ENCODE measurements at regions not wholly inside any gene's neighbourhood (a gene's known extent, or its start where the extent isn't known, plus 50 kb on each side); places are given as distances from the start of the nearest gene placed in this dataset.

DNA sequence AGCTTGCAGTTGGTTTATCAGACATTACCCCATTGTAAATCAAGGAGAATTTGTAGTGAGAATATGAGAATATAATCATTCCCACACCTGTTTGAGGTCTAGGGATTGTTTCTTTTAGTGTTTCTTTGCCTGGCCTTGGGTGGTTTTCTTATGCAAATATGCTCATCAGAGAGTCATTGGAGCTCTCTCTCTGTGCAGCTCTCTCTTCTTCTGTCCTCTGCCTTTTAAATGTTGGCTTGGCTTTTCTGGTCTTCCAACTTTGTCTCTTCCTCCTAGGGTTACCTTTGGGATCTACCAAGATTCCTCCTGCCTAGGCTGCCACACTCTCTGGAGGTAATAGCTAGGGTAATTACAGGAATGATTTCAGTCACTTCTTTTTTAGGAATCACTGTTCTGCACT, 102.3 kb upstream of the ARSJ start:
- intact Hi-C loops (cut with micrococcal nuclease): no loop called here
- ChIA-PET CTCF (no interaction called here), POLR2A (no interaction called here)
- no peak overlapping the region for H3K4me3 ChIP-seq (ENCODE audit: control extremely low read depth in 1 of 5, extremely low read depth in 1 of 5, insufficient read depth in 1 of 5, low read depth in 2 of 5, low read length in 4 of 5)
- no peaks in the 10 kb centered on the region for H3K9me3 Mint-ChIP-seq (ENCODE audit: insufficient read depth)
- H3K27me3 ChIP-seq (replicated peaks in 1 of 4; ENCODE audit: control extremely low read depth in 1 of 4, control insufficient read depth in 3 of 4, insufficient read depth in 4 of 4, low read length in 3 of 4): peaks cover 0 to 7% (median 0%) of the 10 kb centered on the region in 4 experiments
- no peaks in the 10 kb centered on the region for H3K9me3 ChIP-seq (ENCODE audit: control extremely low read depth in 1 of 3, control insufficient read depth in 2 of 3, insufficient read depth in 1 of 3, low read length in 2 of 3)
- H3K79me2 ChIP-seq (ENCODE audit: control insufficient read depth, insufficient read depth, low read length): no peaks in the 10 kb centered on the region
- no peak overlapping the region for H3K4me2 ChIP-seq (replicated peaks; ENCODE audit: low read depth, low read length, poor library complexity, severe bottlenecking)
- peaks cover 20% of the 10 kb centered on the region for H3K27me3 Mint-ChIP-seq
- no peak for ATAC-seq (ENCODE audit: low read depth)
- H3K4me3 Mint-ChIP-seq: no peak overlapping the region
- no peak overlapping the region for H3K27ac Mint-ChIP-seq
- no peak for DNase-seq
- H3K9ac ChIP-seq (ENCODE audit: low read length): no peak overlapping the region
- H2AFZ ChIP-seq (ENCODE audit: insufficient read depth, low read depth, low read length, poor library complexity, severe bottlenecking): no peak overlapping the region
- no peaks in the 10 kb centered on the region for H3K36me3 ChIP-seq (replicated peaks in 1 of 2; ENCODE audit: control extremely low read depth in 1 of 2, control insufficient read depth in 1 of 2, extremely low read depth in 1 of 2, insufficient read depth in 2 of 2, low read length in 1 of 2)
- no peaks in the 10 kb centered on the region for H3K4me1 Mint-ChIP-seq
- no peaks in the 10 kb centered on the region for H4K20me1 ChIP-seq (ENCODE audit: control insufficient read depth, insufficient read depth, low read length, poor library complexity, severe bottlenecking)
- no peak overlapping the region for H3K27ac ChIP-seq (ENCODE audit: low read length in 2 of 2)
- H3K4me1 ChIP-seq (ENCODE audit: control insufficient read depth in 2 of 2, insufficient read depth in 2 of 2, low read length in 2 of 2): no peaks in the 10 kb centered on the region
- no peak for TF ChIP-seq EZH2 (IDR thresholded peaks at IDR 0.05; ENCODE audit: borderline replicate concordance, insufficient read depth, low read depth, low read length, poor library complexity, severe bottlenecking)
- TF ChIP-seq, protein P1, sequence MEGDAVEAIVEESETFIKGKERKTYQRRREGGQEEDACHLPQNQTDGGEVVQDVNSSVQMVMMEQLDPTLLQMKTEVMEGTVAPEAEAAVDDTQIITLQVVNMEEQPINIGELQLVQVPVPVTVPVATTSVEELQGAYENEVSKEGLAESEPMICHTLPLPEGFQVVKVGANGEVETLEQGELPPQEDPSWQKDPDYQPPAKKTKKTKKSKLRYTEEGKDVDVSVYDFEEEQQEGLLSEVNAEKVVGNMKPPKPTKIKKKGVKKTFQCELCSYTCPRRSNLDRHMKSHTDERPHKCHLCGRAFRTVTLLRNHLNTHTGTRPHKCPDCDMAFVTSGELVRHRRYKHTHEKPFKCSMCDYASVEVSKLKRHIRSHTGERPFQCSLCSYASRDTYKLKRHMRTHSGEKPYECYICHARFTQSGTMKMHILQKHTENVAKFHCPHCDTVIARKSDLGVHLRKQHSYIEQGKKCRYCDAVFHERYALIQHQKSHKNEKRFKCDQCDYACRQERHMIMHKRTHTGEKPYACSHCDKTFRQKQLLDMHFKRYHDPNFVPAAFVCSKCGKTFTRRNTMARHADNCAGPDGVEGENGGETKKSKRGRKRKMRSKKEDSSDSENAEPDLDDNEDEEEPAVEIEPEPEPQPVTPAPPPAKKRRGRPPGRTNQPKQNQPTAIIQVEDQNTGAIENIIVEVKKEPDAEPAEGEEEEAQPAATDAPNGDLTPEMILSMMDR (IDR thresholded peaks at IDR 0.05): no peak

DNA sequence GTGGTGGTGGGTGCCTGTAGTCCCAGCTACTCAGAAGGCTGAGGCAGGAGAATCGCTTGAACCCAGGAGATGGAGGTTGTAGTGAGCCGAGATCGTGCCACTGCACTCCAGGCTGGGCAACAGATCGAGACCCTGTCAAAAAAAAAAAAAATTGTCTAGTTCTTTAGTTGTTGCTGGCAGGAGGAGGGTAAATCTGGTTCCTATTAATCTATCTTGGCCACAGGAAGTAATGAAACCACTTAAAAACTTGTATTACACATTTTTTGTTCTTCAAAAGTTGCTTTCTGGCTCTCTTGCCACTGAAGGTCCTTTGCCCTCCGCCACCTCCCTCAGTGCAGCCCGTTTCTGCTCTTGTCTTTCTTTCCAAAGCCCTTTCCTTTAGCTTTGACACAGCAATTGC, 102.9 kb upstream of the ARSJ start:
- H3K27ac ChIP-seq (ENCODE audit: low read length in 2 of 2): no peak overlapping the region
- POLR2A ChIA-PET: no interaction called here
- Mint-ChIP-seq H3K9me3 (ENCODE audit: insufficient read depth) (no peaks in the 10 kb centered on the region), H3K27ac (no peak overlapping the region), H3K4me1 (no peaks in the 10 kb centered on the region), H3K27me3 (peaks cover 20% of the 10 kb centered on the region), H3K4me3 (no peak overlapping the region)
- H4K20me1 ChIP-seq (ENCODE audit: control insufficient read depth, insufficient read depth, low read length, poor library complexity, severe bottlenecking): no peaks in the 10 kb centered on the region
- CTCF ChIA-PET: no interaction called here
- intact Hi-C loops (cut with micrococcal nuclease): no loop called here
- ATAC-seq (ENCODE audit: low read depth): no peak
- WGBS (ENCODE audit: insufficient coverage): 92% methylated on average over 2 of the region's 6 CpGs
- H3K79me2 ChIP-seq (ENCODE audit: control insufficient read depth, insufficient read depth, low read length): no peaks in the 10 kb centered on the region
- no peak overlapping the region for H3K4me3 ChIP-seq (ENCODE audit: control extremely low read depth in 1 of 5, extremely low read depth in 1 of 5, insufficient read depth in 1 of 5, low read depth in 2 of 5, low read length in 4 of 5)
- peaks cover 0 to 7% (median 0%) of the 10 kb centered on the region in 4 experiments for H3K27me3 ChIP-seq (replicated peaks in 1 of 4; ENCODE audit: control extremely low read depth in 1 of 4, control insufficient read depth in 3 of 4, insufficient read depth in 4 of 4, low read length in 3 of 4)
- DNase-seq: no peak
- no peak overlapping the region for H3K4me2 ChIP-seq (replicated peaks; ENCODE audit: low read depth, low read length, poor library complexity, severe bottlenecking)
- no peak overlapping the region for H2AFZ ChIP-seq (ENCODE audit: insufficient read depth, low read depth, low read length, poor library complexity, severe bottlenecking)
- TF ChIP-seq EZH2 (IDR thresholded peaks at IDR 0.05; ENCODE audit: borderline replicate concordance, insufficient read depth, low read depth, low read length, poor library complexity, severe bottlenecking): no peak
- TF ChIP-seq, protein P1 (IDR thresholded peaks at IDR 0.05): no peak
- H3K36me3 ChIP-seq (replicated peaks in 1 of 2; ENCODE audit: control extremely low read depth in 1 of 2, control insufficient read depth in 1 of 2, extremely low read depth in 1 of 2, insufficient read depth in 2 of 2, low read length in 1 of 2): no peaks in the 10 kb centered on the region
- no peaks in the 10 kb centered on the region for H3K9me3 ChIP-seq (ENCODE audit: control extremely low read depth in 1 of 3, control insufficient read depth in 2 of 3, insufficient read depth in 1 of 3, low read length in 2 of 3)
- H3K9ac ChIP-seq (ENCODE audit: low read length): no peak overlapping the region
- no peaks in the 10 kb centered on the region for H3K4me1 ChIP-seq (ENCODE audit: control insufficient read depth in 2 of 2, insufficient read depth in 2 of 2, low read length in 2 of 2)
